ENCODE measurements at regions not wholly inside any gene's neighbourhood (a gene's known extent, or its start where the extent isn't known, plus 50 kb on each side); places are given as distances from the start of the nearest gene placed in this dataset.
"Not testable (repeated sequence)": the region's sequence is repeated elsewhere in the genome, so short reads cannot be mapped to it uniquely, and the experiment has no call there.

DNA sequence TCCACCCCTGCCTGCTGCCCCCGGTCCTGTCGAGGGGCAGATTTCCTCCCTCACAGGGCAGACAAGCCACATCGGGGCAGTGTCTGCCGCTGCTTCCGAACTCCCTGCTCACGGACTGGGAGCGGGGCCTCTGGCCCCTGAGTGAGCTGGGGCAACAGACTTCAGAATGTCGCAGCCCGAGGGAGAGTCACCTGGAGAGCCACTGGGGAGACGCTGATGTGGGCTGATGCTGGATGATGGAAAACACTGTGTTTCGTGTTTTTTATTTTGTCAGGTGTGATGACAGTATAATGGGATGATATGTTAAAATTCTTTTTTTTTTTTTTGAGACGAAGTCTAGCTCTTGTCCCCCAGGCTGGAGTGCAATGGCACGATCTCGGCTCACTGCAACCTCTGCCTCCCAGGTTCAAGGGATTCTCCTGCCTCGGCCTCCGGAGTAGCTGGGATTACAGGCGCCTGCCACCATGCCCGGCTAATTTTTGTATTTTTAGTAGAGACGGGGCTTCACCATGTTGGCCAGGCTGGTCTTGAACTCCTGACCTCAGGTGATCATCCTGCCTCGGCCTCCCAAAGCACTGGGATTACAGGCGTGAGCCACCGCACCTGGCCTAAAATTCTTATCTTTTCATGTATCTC is 52.1 kb upstream of the SEPTIN5 start (continued):
- TF ChIP-seq, protein P1, sequence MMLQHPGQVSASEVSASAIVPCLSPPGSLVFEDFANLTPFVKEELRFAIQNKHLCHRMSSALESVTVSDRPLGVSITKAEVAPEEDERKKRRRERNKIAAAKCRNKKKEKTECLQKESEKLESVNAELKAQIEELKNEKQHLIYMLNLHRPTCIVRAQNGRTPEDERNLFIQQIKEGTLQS (IDR thresholded peaks at IDR 0.05) = not testable (repeated sequence)
- TF ChIP-seq, protein P1 (CRISPR knock-in tag; conservative IDR thresholded peaks at IDR 0.05) = 0 out of 2 replicates have a peak, but pooled peaks have one; percentile 24
- 0 out of 4 replicates have a peak, but pooled peaks of 1 of the 2 experiments have one; percentile 6 for TF ChIP-seq RCOR1 (IDR thresholded peaks at IDR 0.05; ENCODE audit: borderline replicate concordance in 1 of 2, low read depth in 2 of 2, low read length in 2 of 2)

DNA sequence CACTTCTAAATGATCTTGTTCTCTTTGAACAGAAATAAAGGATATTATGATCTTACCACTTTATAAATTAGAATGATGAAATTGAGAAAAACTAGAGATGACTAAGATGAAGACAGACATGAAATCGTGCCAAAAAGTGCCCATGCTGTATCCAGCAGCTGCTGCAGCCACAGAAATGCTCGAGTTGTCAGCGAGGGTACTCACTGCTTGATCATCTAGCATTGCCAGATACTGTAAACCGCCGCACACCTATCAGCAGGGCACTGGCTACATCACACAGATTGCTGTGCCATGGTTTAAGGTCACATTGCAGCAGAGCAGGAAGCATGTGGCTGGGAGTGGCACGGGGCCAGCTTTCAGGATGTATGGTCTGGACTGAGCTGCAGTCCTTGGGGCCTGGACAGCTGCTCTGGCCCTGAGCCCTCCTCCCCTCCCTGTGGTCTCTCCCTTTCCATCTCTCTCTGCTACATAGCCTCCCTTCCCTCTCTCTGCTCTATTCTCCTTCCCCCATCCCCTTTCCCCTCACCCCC is 51.0 kb upstream of the SEPTIN5 start:
- Histone ChIP-seq H3K79me2 (ENCODE audit: control insufficient read depth, insufficient read depth, low read length) (no peaks in the 10 kb centered on the region), H2AFZ (ENCODE audit: low read depth, low read length) (no peak overlapping the region), H3K4me2 (ENCODE audit: insufficient read depth, low read length) (no peak overlapping the region), H3K9me1 (ENCODE audit: control insufficient read depth, insufficient read depth, low read length) (peaks cover 5% of the 10 kb centered on the region), H3K4me3 (no peak overlapping the region), H3K27ac (ENCODE audit: extremely low read depth, low read depth, low read length) (no peak overlapping the region), H3K4me1 (replicated peaks in 1 of 2; ENCODE audit: control insufficient read depth in 2 of 2, insufficient read depth in 2 of 2, low read length in 2 of 2) (peaks cover 15 to 23% of the 10 kb centered on the region in 2 experiments), H3K36me3 (ENCODE audit: control insufficient read depth, insufficient read depth, low read length) (no peaks in the 10 kb centered on the region), H3K27me3 (ENCODE audit: control insufficient read depth in 2 of 2, insufficient read depth in 2 of 2, low read length in 2 of 2) (peaks cover 55 to 58% of the 10 kb centered on the region in 2 experiments), H3K9me3 (replicated peaks; ENCODE audit: control insufficient read depth, insufficient read depth, low read depth, low read length) (no peaks in the 10 kb centered on the region), H4K20me1 (replicated peaks; ENCODE audit: control insufficient read depth, insufficient read depth, low read length) (no peaks in the 10 kb centered on the region), H3K9ac (ENCODE audit: insufficient read depth in 1 of 2, low read depth in 2 of 2, low read length in 2 of 2) (no peak overlapping the region)
- DNase-seq (ENCODE audit: extremely low read depth in 1 of 4, low spot score in 3 of 4) (peak in 1 of 4 experiments; percentile 29), FAIRE-seq (no peak), ATAC-seq (peak; percentile 24)
- BruUV-seq (replicated peaks) = no TSS peak
- POLR2A ChIA-PET = interaction anchor here (1.6 to 7.8 kb wide), 6 partner anchors 9 to 29 kb away, joined by 4 to 80 read pairs (median 8); no protein-coding TSS in a partner anchor
- in situ Hi-C loops (cut with MboI) = no loop called here
- WGBS (ENCODE audit: insufficient coverage, low coverage, missing lambda C conversion rate) = 9% methylated on average over 6 of the region's 6 CpGs
- CTCF ChIA-PET (ENCODE audit: low intra/inter-chr PET ratio) = no interaction called here
- intact Hi-C loops (cut with micrococcal nuclease) = loop anchor here (10.0 kb wide), 2 partner anchors 51 to 59 kb away; partner anchors contain the start of gene SEPTIN5
- TF ChIP-seq PHB2 (IDR thresholded peaks at IDR 0.05; ENCODE audit: low read depth) (no peak), ETV1 (tag; conservative IDR thresholded peaks at IDR 0.05; ENCODE audit: low read depth) (peak; percentile 32; the same call in 1 of the 2 replicates), SMARCA5 (IDR thresholded peaks at IDR 0.05) (no peak), KAT2B (IDR thresholded peaks at IDR 0.05; ENCODE audit: low read depth, low read length) (no peak), CHD1 (IDR thresholded peaks at IDR 0.05; ENCODE audit: low read length) (no peak), HCFC1 (IDR thresholded peaks at IDR 0.05; ENCODE audit: low read depth, low read length) (no peak), SMARCA4 (IDR thresholded peaks at IDR 0.05) (no peak), GABPA (tag; conservative IDR thresholded peaks at IDR 0.05; ENCODE audit: low read depth) (no peak), GTF2E2 (tag; IDR thresholded peaks at IDR 0.05) (no peak), ZNF384 (IDR thresholded peaks at IDR 0.05; ENCODE audit: low read depth, low read length) (no peak)
- TF ChIP-seq, protein P2, sequence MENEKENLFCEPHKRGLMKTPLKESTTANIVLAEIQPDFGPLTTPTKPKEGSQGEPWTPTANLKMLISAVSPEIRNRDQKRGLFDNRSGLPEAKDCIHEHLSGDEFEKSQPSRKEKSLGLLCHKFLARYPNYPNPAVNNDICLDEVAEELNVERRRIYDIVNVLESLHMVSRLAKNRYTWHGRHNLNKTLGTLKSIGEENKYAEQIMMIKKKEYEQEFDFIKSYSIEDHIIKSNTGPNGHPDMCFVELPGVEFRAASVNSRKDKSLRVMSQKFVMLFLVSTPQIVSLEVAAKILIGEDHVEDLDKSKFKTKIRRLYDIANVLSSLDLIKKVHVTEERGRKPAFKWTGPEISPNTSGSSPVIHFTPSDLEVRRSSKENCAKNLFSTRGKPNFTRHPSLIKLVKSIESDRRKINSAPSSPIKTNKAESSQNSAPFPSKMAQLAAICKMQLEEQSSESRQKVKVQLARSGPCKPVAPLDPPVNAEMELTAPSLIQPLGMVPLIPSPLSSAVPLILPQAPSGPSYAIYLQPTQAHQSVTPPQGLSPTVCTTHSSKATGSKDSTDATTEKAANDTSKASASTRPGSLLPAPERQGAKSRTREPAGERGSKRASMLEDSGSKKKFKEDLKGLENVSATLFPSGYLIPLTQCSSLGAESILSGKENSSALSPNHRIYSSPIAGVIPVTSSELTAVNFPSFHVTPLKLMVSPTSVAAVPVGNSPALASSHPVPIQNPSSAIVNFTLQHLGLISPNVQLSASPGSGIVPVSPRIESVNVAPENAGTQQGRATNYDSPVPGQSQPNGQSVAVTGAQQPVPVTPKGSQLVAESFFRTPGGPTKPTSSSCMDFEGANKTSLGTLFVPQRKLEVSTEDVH (IDR thresholded peaks at IDR 0.05; ENCODE audit: low read depth, partially characterized antibody) = no peak
- TF ChIP-seq, protein P3, sequence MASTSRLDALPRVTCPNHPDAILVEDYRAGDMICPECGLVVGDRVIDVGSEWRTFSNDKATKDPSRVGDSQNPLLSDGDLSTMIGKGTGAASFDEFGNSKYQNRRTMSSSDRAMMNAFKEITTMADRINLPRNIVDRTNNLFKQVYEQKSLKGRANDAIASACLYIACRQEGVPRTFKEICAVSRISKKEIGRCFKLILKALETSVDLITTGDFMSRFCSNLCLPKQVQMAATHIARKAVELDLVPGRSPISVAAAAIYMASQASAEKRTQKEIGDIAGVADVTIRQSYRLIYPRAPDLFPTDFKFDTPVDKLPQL (IDR thresholded peaks at IDR 0.05; ENCODE audit: extremely low read depth, insufficient read length) = no peak
